HL-60 (cell line): ENCODE measurements at regions not wholly inside any gene's neighbourhood (a gene's known extent, or its start where the extent isn't known, plus 50 kb on each side); places are given as distances from the start of the nearest gene placed in this dataset.
A peak's percentile ranks its signal among the peaks of the same experiment; 100 is the strongest.

Source experiments
- DNase-seq, 2 experiments: peaks; one replicate each; pipeline ENCODE4 v3.0.0-alpha.2; 2010 to 2020; ENCODE audit warnings: low read depth in 1 of 2, low spot score in 1 of 2
- H3K27ac ChIP-seq: fragments of 250-450 bp; sonication (Bioruptor Pico); replicated peaks from 2 replicates; pipeline ENCODE4 v1.5.1; 2020; ENCODE audit warnings: mild to moderate bottlenecking, moderate library complexity
- H3K27me3 ChIP-seq: fragments of 250-450 bp; sonication (Bioruptor Pico); 2 replicates; pipeline ENCODE4 v1.5.1; 2021; ENCODE audit warnings: mild to moderate bottlenecking, moderate library complexity; ENCODE audit not compliant: insufficient read depth, poor library complexity, severe bottlenecking
- H3K4me3 ChIP-seq: replicated peaks from 2 replicates; pipeline ENCODE4 v1.5.1; 2011; ENCODE audit warnings: mild to moderate bottlenecking, control low read depth, low read length; ENCODE audit not compliant: insufficient read depth
- GABPA ChIP-seq: IDR thresholded peaks from 2 replicates; pipeline ENCODE4 v1.6.1; 2012; ENCODE audit warnings: low read depth
- POLR2AphosphoS5 ChIP-seq: IDR thresholded peaks from 2 replicates; pipeline ENCODE4 v1.6.1; 2012; ENCODE audit warnings: low read depth
- SPI1 ChIP-seq: IDR thresholded peaks from 2 replicates; pipeline ENCODE4 v1.6.1; 2012; ENCODE audit warnings: low read depth, mild to moderate bottlenecking, borderline replicate concordance
- TF ChIP-seq, protein P1 (sequence below): IDR thresholded peaks from 2 replicates; pipeline ENCODE4 v1.6.1; 2012; ENCODE audit warnings: low read depth; ENCODE audit not compliant: insufficient replicate concordance
- TF ChIP-seq, protein P2 (sequence below): IDR thresholded peaks from one replicate; pipeline ENCODE4 v1.5.1; 2011; ENCODE audit warnings: low read length, control low read depth, inconsistent platforms; ENCODE audit not compliant: insufficient read depth

GRCh38 chr1:218872026-218872425, 301.7 kb upstream of the LYPLAL1 start:
- TF ChIP-seq GABPA = no peak
- no peak for TF ChIP-seq POLR2AphosphoS5
- TF ChIP-seq, protein P1, sequence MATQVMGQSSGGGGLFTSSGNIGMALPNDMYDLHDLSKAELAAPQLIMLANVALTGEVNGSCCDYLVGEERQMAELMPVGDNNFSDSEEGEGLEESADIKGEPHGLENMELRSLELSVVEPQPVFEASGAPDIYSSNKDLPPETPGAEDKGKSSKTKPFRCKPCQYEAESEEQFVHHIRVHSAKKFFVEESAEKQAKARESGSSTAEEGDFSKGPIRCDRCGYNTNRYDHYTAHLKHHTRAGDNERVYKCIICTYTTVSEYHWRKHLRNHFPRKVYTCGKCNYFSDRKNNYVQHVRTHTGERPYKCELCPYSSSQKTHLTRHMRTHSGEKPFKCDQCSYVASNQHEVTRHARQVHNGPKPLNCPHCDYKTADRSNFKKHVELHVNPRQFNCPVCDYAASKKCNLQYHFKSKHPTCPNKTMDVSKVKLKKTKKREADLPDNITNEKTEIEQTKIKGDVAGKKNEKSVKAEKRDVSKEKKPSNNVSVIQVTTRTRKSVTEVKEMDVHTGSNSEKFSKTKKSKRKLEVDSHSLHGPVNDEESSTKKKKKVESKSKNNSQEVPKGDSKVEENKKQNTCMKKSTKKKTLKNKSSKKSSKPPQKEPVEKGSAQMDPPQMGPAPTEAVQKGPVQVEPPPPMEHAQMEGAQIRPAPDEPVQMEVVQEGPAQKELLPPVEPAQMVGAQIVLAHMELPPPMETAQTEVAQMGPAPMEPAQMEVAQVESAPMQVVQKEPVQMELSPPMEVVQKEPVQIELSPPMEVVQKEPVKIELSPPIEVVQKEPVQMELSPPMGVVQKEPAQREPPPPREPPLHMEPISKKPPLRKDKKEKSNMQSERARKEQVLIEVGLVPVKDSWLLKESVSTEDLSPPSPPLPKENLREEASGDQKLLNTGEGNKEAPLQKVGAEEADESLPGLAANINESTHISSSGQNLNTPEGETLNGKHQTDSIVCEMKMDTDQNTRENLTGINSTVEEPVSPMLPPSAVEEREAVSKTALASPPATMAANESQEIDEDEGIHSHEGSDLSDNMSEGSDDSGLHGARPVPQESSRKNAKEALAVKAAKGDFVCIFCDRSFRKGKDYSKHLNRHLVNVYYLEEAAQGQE = no peak
- no peak for TF ChIP-seq SPI1
- TF ChIP-seq, protein P2, sequence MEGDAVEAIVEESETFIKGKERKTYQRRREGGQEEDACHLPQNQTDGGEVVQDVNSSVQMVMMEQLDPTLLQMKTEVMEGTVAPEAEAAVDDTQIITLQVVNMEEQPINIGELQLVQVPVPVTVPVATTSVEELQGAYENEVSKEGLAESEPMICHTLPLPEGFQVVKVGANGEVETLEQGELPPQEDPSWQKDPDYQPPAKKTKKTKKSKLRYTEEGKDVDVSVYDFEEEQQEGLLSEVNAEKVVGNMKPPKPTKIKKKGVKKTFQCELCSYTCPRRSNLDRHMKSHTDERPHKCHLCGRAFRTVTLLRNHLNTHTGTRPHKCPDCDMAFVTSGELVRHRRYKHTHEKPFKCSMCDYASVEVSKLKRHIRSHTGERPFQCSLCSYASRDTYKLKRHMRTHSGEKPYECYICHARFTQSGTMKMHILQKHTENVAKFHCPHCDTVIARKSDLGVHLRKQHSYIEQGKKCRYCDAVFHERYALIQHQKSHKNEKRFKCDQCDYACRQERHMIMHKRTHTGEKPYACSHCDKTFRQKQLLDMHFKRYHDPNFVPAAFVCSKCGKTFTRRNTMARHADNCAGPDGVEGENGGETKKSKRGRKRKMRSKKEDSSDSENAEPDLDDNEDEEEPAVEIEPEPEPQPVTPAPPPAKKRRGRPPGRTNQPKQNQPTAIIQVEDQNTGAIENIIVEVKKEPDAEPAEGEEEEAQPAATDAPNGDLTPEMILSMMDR = no peak
- Histone ChIP-seq H3K27me3 (no peaks in the 10 kb centered on the region), H3K27ac (no peak overlapping the region), H3K4me3 (no peak overlapping the region)
- DNase-seq = no peak

GRCh38 chr1:218872928-218873327, 300.8 kb upstream of the LYPLAL1 start:
- no peak for TF ChIP-seq GABPA
- TF ChIP-seq, protein P1 = no peak
- no peak for TF ChIP-seq POLR2AphosphoS5
- TF ChIP-seq, protein P2 = no peak
- no peak overlapping the region for H3K27ac ChIP-seq
- no peak for DNase-seq
- no peak overlapping the region for H3K4me3 ChIP-seq
- H3K27me3 ChIP-seq = no peaks in the 10 kb centered on the region

GRCh38 chr1:218874313-218874712, 299.4 kb upstream of the LYPLAL1 start:
- TF ChIP-seq, protein P1 = no peak
- TF ChIP-seq SPI1 = no peak
- TF ChIP-seq, protein P2 = no peak
- no peak for TF ChIP-seq GABPA
- no peak for TF ChIP-seq POLR2AphosphoS5
- Histone ChIP-seq H3K27ac (peak overlapping the region; percentile 34), H3K27me3 (no peaks in the 10 kb centered on the region), H3K4me3 (no peak overlapping the region)
- DNase-seq = peak; percentile 47 to 78
